HCT116 (cell line): ENCODE measurements at regions not wholly inside any gene's neighbourhood (a gene's known extent, or its start where the extent isn't known, plus 50 kb on each side); places are given as distances from the start of the nearest gene placed in this dataset.

Experiments
- ATAC-seq: fragments of 200-7000 bp; cut with Tn5 transposase; 2 replicates; pipeline ENCODE4 v1.9.1; 2020; ENCODE audit warnings: mild to moderate bottlenecking, moderate library complexity
- BruUV-seq: library from RNA; stranded (reverse); fragments of 400-500 nt; replicated peaks from 2 replicates; lab custom pipeline; 2021; lab: Mats Ljungman, UMichigan
- CTCF ChIA-PET: fragments of 300-600 bp; sonication (Branson Sonifier 250); formaldehyde crosslinking; loops from one replicate; lab custom pipeline; 2021; ENCODE audit warnings: antibody characterized with exemption; lab: Charles Lee
- POLR2A ChIA-PET: fragments of 300-600, 350-600 bp; sonication (Branson Sonifier 250); formaldehyde crosslinking; loops from one replicate; lab custom pipeline; 2021; ENCODE audit warnings: antibody characterized with exemption; lab: Charles Lee
- RAD21 ChIA-PET, 2 experiments: fragments of 300-600 bp; sonication (Branson Sonifier 250); formaldehyde crosslinking; loops; one replicate each; lab custom pipeline; 2023; ENCODE audit warnings: low total read pairs in 2 of 2; ENCODE audit not compliant: uncharacterized antibody in 2 of 2, unreplicated experiment in 2 of 2, low non-redundant PET in 1 of 2; lab: Charles Lee
- DNase-seq: peaks from one replicate; pipeline ENCODE4 v3.0.0-alpha.2; 2010; ENCODE audit warnings: low read depth, low spot score
- H2AFZ ChIP-seq: fragments of 200-600 bp; shearing (Covaris generic), sonication (generic); 2 replicates; pipeline ENCODE4 v1.6.1; 2017; ENCODE audit warnings: low read depth, mixed run types, mixed read lengths, antibody characterized with exemption, low read length; ENCODE audit not compliant: poor library complexity, severe bottlenecking
- H3K27ac ChIP-seq: 2 replicates; pipeline ENCODE4 v1.5.1; 2012; ENCODE audit warnings: low read depth, low read length
- H3K27me3 ChIP-seq: fragments of 200-600 bp; sonication (generic); 2 replicates; pipeline ENCODE4 v1.6.1; 2016; ENCODE audit warnings: mixed run types, low read length, mixed read lengths; ENCODE audit not compliant: insufficient read depth
- H3K36me3 ChIP-seq, 2 experiments: fragments of 200-500 bp in 1 of 2; fragments of 200-600 bp in 1 of 2; sonication (Bioruptor generic) in 1 of 2; sonication (generic) in 1 of 2; 2 replicates each; pipeline versions ENCODE4 v1.5.1 to v1.6.1; 2014 to 2016; ENCODE audit warnings: low read length in 2 of 2, inconsistent platforms in 1 of 2, mixed read lengths in 1 of 2, mixed run types in 1 of 2; ENCODE audit not compliant: insufficient read depth in 2 of 2, control insufficient read depth in 1 of 2
- H3K4me1 ChIP-seq, 2 experiments: fragments of 200-600 bp in 1 of 2; sonication (generic) in 1 of 2; 2 replicates each; pipeline versions ENCODE4 v1.5.1 to v1.6.1; 2012 to 2017; ENCODE audit warnings: low read length in 2 of 2, inconsistent platforms in 1 of 2, mild to moderate bottlenecking in 1 of 2, mixed read lengths in 1 of 2, mixed run types in 1 of 2, moderate library complexity in 1 of 2; ENCODE audit not compliant: insufficient read depth in 2 of 2, control insufficient read depth in 1 of 2
- H3K4me2 ChIP-seq: fragments of 200-600 bp; sonication (generic); 2 replicates; pipeline ENCODE4 v1.6.1; 2017; ENCODE audit warnings: mixed run types, low read length, mixed read lengths
- H3K4me3 ChIP-seq, 2 experiments: fragments of 200-600 bp in 1 of 2; sonication (generic) in 1 of 2; replicated peaks in 1 of 2; 2 replicates each; pipeline ENCODE4 v1.5.1; 2011 to 2016; ENCODE audit warnings: low read length in 2 of 2, control low read depth in 1 of 2, low read depth in 1 of 2, mild to moderate bottlenecking in 1 of 2, mixed read lengths in 1 of 2, mixed run types in 1 of 2
- H3K79me2 ChIP-seq: fragments of 200-600 bp; sonication (generic); 2 replicates; pipeline ENCODE4 v1.6.1; 2017; ENCODE audit warnings: mild to moderate bottlenecking, mixed run types, low read length, moderate library complexity, mixed read lengths; ENCODE audit not compliant: insufficient read depth
- H3K9ac ChIP-seq: fragments of 200-600 bp; sonication (generic); 2 replicates; pipeline ENCODE4 v1.6.1; 2016; ENCODE audit warnings: low read length, mixed read lengths
- H3K9me2 ChIP-seq: fragments of 200-600 bp; sonication (generic), shearing (Covaris generic); 2 replicates; pipeline ENCODE4 v1.6.1; 2017; ENCODE audit warnings: mixed run types, mild to moderate bottlenecking, moderate library complexity; ENCODE audit not compliant: insufficient read depth
- H3K9me3 ChIP-seq, 2 experiments: fragments of 200-500 bp in 1 of 2; fragments of 200-600 bp in 1 of 2; sonication (Bioruptor generic) in 1 of 2; sonication (generic) in 1 of 2; 2 replicates each; pipeline ENCODE4 v1.6.1; 2014 to 2017; ENCODE audit warnings: low read length in 2 of 2, mixed read lengths in 2 of 2, inconsistent platforms in 1 of 2, low read depth in 1 of 2, mild to moderate bottlenecking in 1 of 2, mixed run types in 1 of 2, moderate library complexity in 1 of 2; ENCODE audit not compliant: control insufficient read depth in 1 of 2, insufficient read depth in 1 of 2
- H4K20me1 ChIP-seq: fragments of 200-600 bp; sonication (generic), shearing (Covaris generic); 2 replicates; pipeline ENCODE4 v1.6.1; 2017; ENCODE audit warnings: mixed run types, mild to moderate bottlenecking, moderate library complexity; ENCODE audit not compliant: insufficient read depth
- CBX3 ChIP-seq: IDR thresholded peaks from 2 replicates; pipeline ENCODE4 v1.6.1; 2012; ENCODE audit warnings: low read depth
- CEBPB ChIP-seq: IDR thresholded peaks from 2 replicates; pipeline ENCODE4 v1.6.1; 2012; ENCODE audit warnings: low read depth
- EGR1 ChIP-seq: IDR thresholded peaks from 2 replicates; pipeline ENCODE4 v1.6.1; 2012; ENCODE audit warnings: low read depth
- ELF1 ChIP-seq: IDR thresholded peaks from 2 replicates; pipeline ENCODE4 v1.6.1; 2012; ENCODE audit warnings: low read depth, borderline replicate concordance
- EZH2phosphoT487 ChIP-seq: fragments of 200-600 bp; IDR thresholded peaks from 2 replicates; pipeline ENCODE4 v1.6.1; 2018; ENCODE audit warnings: antibody characterized with exemption, borderline replicate concordance
- JUND ChIP-seq: IDR thresholded peaks from 2 replicates; pipeline ENCODE4 v1.6.1; 2012
- POLR2A ChIP-seq: IDR thresholded peaks from 2 replicates; pipeline ENCODE4 v1.7.0; 2011; ENCODE audit warnings: borderline replicate concordance; ENCODE audit not compliant: insufficient read depth, insufficient read length; ENCODE audit errors: extremely low read depth
- POLR2AphosphoS5 ChIP-seq: IDR thresholded peaks from 2 replicates; pipeline ENCODE4 v1.6.1; 2011; ENCODE audit warnings: mild to moderate bottlenecking, low read depth, low read length, moderate library complexity
- RAD21 ChIP-seq: IDR thresholded peaks from 2 replicates; pipeline ENCODE4 v1.6.1; 2012; ENCODE audit warnings: low read depth, mild to moderate bottlenecking
- REST ChIP-seq: IDR thresholded peaks from 2 replicates; pipeline ENCODE4 v1.6.1; 2012; ENCODE audit warnings: low read depth
- SP1 ChIP-seq: IDR thresholded peaks from 2 replicates; pipeline ENCODE4 v1.6.1; 2012; ENCODE audit warnings: low read depth
- SRF ChIP-seq: IDR thresholded peaks from 2 replicates; pipeline ENCODE4 v1.6.1; 2012; ENCODE audit warnings: low read depth
- TCF7L2 ChIP-seq: IDR thresholded peaks from 2 replicates; pipeline ENCODE4 v1.7.0; 2011; ENCODE audit warnings: borderline replicate concordance, inconsistent platforms; ENCODE audit not compliant: insufficient read depth, insufficient read length; ENCODE audit errors: extremely low read depth
- YY1 ChIP-seq: IDR thresholded peaks from 2 replicates; pipeline ENCODE4 v1.6.1; 2011; ENCODE audit warnings: low read length, low read depth, moderate library complexity, mild to moderate bottlenecking; ENCODE audit not compliant: insufficient replicate concordance; ENCODE audit errors: extremely low read depth
- ZBTB33 ChIP-seq: IDR thresholded peaks from 2 replicates; pipeline ENCODE4 v1.6.1; 2011; ENCODE audit warnings: mild to moderate bottlenecking, low read length, moderate library complexity; ENCODE audit not compliant: insufficient replicate concordance; ENCODE audit errors: extremely low read depth
- ZFX ChIP-seq: fragments of 450-650 bp; IDR thresholded peaks from 2 replicates; pipeline ENCODE4 v1.6.1; 2017
- ZNF274 ChIP-seq: fragments of 200-500 bp; sonication (Bioruptor generic); IDR thresholded peaks from 2 replicates; pipeline ENCODE4 v1.6.1; 2014; ENCODE audit warnings: mild to moderate bottlenecking, low read depth, low read length, inconsistent platforms
- intact Hi-C: fragments of 100-400 bp; cut with micrococcal nuclease; formaldehyde crosslinking; loops from 2 replicates; pipeline ENCODE4 v1.10.0; 2022

- H3K27ac ChIP-seq: no peak overlapping the region
- DNase-seq (no peak), ATAC-seq (no peak)
- H3K4me2 ChIP-seq: no peak overlapping the region
- peak overlapping the region; percentile 54 for H2AFZ ChIP-seq
- no peaks in the 10 kb centered on the region for H3K9me2 ChIP-seq
- no peaks in the 10 kb centered on the region for H3K36me3 ChIP-seq
- ChIA-PET CTCF (no interaction called here), RAD21 (no interaction called here), POLR2A (no interaction called here)
- no TSS peak for BruUV-seq
- intact Hi-C loops: no loop called here
- no peak for TF ChIP-seq EGR1
- no peak for TF ChIP-seq POLR2A
- no peak for TF ChIP-seq ZFX
- no peak for TF ChIP-seq JUND
- TF ChIP-seq CBX3: no peak
- no peaks in the 10 kb centered on the region for H3K4me1 ChIP-seq
- no peaks in the 10 kb centered on the region for H4K20me1 ChIP-seq
- H3K4me3 ChIP-seq: no peak overlapping the region
- H3K27me3 ChIP-seq: no peaks in the 10 kb centered on the region
- H3K9me3 ChIP-seq: no peaks in the 10 kb centered on the region
- H3K9ac ChIP-seq: no peak overlapping the region
- no peaks in the 10 kb centered on the region for H3K79me2 ChIP-seq
Observed at GRCh38 chr5:92581249-92581648, 999.8 kb downstream of the NR2F1-AS1 start.

GRCh38 chr5:92580814-92581213 lies 1000.2 kb downstream of the NR2F1-AS1 start:
- POLR2A ChIA-PET: no interaction called here
- no peaks in the 10 kb centered on the region for H4K20me1 ChIP-seq
- no peak for TF ChIP-seq ZNF274
- TF ChIP-seq EZH2phosphoT487: no peak
- TF ChIP-seq TCF7L2: no peak
- no peak for TF ChIP-seq ELF1
- TF ChIP-seq YY1: no peak
- no peak for TF ChIP-seq POLR2AphosphoS5
- no peak for TF ChIP-seq SP1
- no peak for TF ChIP-seq CEBPB
- no peak for TF ChIP-seq SRF
- TF ChIP-seq ZBTB33: no peak
- no peak for TF ChIP-seq EGR1
- TF ChIP-seq RAD21: no peak
- no peak for TF ChIP-seq REST
- TF ChIP-seq ZFX: no peak
- no peak overlapping the region for H3K4me3 ChIP-seq
- no peaks in the 10 kb centered on the region for H3K36me3 ChIP-seq
- H3K27me3 ChIP-seq: no peaks in the 10 kb centered on the region
- H3K9me2 ChIP-seq: no peaks in the 10 kb centered on the region
- ATAC-seq (no peak), DNase-seq (no peak)
- no peak overlapping the region for H3K4me2 ChIP-seq
- CTCF ChIA-PET: no interaction called here
- no peaks in the 10 kb centered on the region for H3K79me2 ChIP-seq
- no peak overlapping the region for H2AFZ ChIP-seq
- H3K4me1 ChIP-seq: no peaks in the 10 kb centered on the region
- no peak overlapping the region for H3K27ac ChIP-seq
- H3K9ac ChIP-seq: no peak overlapping the region
- no peaks in the 10 kb centered on the region for H3K9me3 ChIP-seq
- RAD21 ChIA-PET: no interaction called here
- BruUV-seq: no TSS peak
- intact Hi-C loops: no loop called here
